DMS153 (cell line): ENCODE measurements at regions not wholly inside any gene's neighbourhood (a gene's known extent, or its start where the extent isn't known, plus 50 kb on each side); places are given as distances from the start of the nearest gene placed in this dataset.

ENCODE experiments used
- DNase-seq: peaks from one replicate; lab custom pipeline; 2025; lab: John Stamatoyannopoulos, UW

GRCh38 chr2:144333143-144333555 lies 186.8 kb downstream of the ZEB2 start:
- DNase-seq: no peak

GRCh38 chr2:144332356-144333142 lies 187.4 kb downstream of the ZEB2 start:
- peak; percentile 61 for DNase-seq

GRCh38 chr2:144331674-144332355 lies 188.1 kb downstream of the ZEB2 start:
- no peak for DNase-seq

GRCh38 chr2:144330951-144331673 lies 188.8 kb downstream of the ZEB2 start:
- DNase-seq: no peak

- DNase-seq: no peak
Measured at GRCh38 chr2:144329472-144329871, 190.4 kb downstream of the ZEB2 start.

- no peak for DNase-seq
Measured at GRCh38 chr2:144328938-144329337, 191.0 kb downstream of the ZEB2 start.

- DNase-seq: no peak
Measured at GRCh38 chr2:144326825-144327224, 193.1 kb downstream of the ZEB2 start.

GRCh38 chr2:144325086-144325485 lies 194.8 kb downstream of the ZEB2 start:
- no peak for DNase-seq

GRCh38 chr2:144324446-144325045 lies 195.4 kb downstream of the ZEB2 start:
- no peak for DNase-seq

- no peak for DNase-seq
Measured at GRCh38 chr2:144323946-144324345, 196.0 kb downstream of the ZEB2 start.

GRCh38 chr2:144322379-144322778 lies 197.5 kb downstream of the ZEB2 start:
- DNase-seq: no peak

GRCh38 chr2:144320491-144320890 lies 199.4 kb downstream of the ZEB2 start:
- no peak for DNase-seq

- no peak for DNase-seq
Measured at GRCh38 chr2:144317071-144317738, 202.7 kb downstream of the ZEB2 start.

GRCh38 chr2:144310889-144311608 lies 208.9 kb downstream of the ZEB2 start:
- DNase-seq: no peak

GRCh38 chr2:144310484-144310883 lies 209.4 kb downstream of the ZEB2 start:
- no peak for DNase-seq

- no peak for DNase-seq
Measured at GRCh38 chr2:144307711-144308110, 212.2 kb downstream of the ZEB2 start.

GRCh38 chr2:144304202-144304601 lies 215.7 kb downstream of the ZEB2 start:
- DNase-seq: no peak

GRCh38 chr2:144300632-144301031 lies 219.3 kb downstream of the ZEB2 start:
- no peak for DNase-seq

GRCh38 chr2:144290276-144290675 lies 229.6 kb downstream of the ZEB2 start:
- DNase-seq: no peak

GRCh38 chr2:144288438-144288837 lies 231.5 kb downstream of the ZEB2 start:
- no peak for DNase-seq

- no peak for DNase-seq
Measured at GRCh38 chr2:144285324-144285723, 234.6 kb downstream of the ZEB2 start.
